MCF 10A (cell line): ENCODE measurements at regions not wholly inside any gene's neighbourhood (a gene's known extent, or its start where the extent isn't known, plus 50 kb on each side); places are given as distances from the start of the nearest gene placed in this dataset.
"Not testable (repeated sequence)": the region's sequence is repeated elsewhere in the genome, so short reads cannot be mapped to it uniquely, and the experiment has no call there.

Experiments used
- BruUV-seq: library from RNA; stranded (reverse); fragments of 400-500 nt; replicated peaks from 2 replicates; lab custom pipeline; 2021; lab: Mats Ljungman, UMichigan
- CTCF ChIA-PET: fragments of 300-600 bp; sonication (Branson Sonifier 250); formaldehyde crosslinking; extraction: SDS; loops from one replicate; lab custom pipeline; 2021; ENCODE audit warnings: antibody characterized with exemption, inconsistent platforms; lab: Yijun Ruan, JAX
- POLR2A ChIA-PET: fragments of 300-600, 350-650 bp; sonication (Branson Sonifier 250); formaldehyde crosslinking; extraction: SDS; loops from one replicate; lab custom pipeline; 2020; ENCODE audit warnings: antibody characterized with exemption, inconsistent platforms; lab: Yijun Ruan, JAX
- DNase-seq: peaks from one replicate; pipeline ENCODE4 v3.0.0-alpha.2; 2018; ENCODE audit not compliant: unreplicated experiment
- H3K27ac Mint-ChIP-seq: one replicate; pipeline ENCODE4 v1.8.0; 2022; ENCODE audit warnings: mild to moderate bottlenecking, low read depth, mixed read lengths; ENCODE audit not compliant: unreplicated experiment
- H3K27me3 Mint-ChIP-seq: one replicate; pipeline ENCODE4 v1.8.0; 2022; ENCODE audit warnings: mixed read lengths; ENCODE audit not compliant: insufficient read depth, unreplicated experiment
- H3K36me3 Mint-ChIP-seq: one replicate; pipeline ENCODE4 v1.8.0; 2022; ENCODE audit warnings: mild to moderate bottlenecking, moderate library complexity, mixed read lengths; ENCODE audit not compliant: insufficient read depth, unreplicated experiment
- H3K4me1 Mint-ChIP-seq: one replicate; pipeline ENCODE4 v1.8.0; 2022; ENCODE audit warnings: mixed read lengths; ENCODE audit not compliant: insufficient read depth, unreplicated experiment
- H3K4me3 Mint-ChIP-seq: one replicate; pipeline ENCODE4 v1.8.0; 2022; ENCODE audit warnings: mild to moderate bottlenecking, moderate library complexity, mixed read lengths; ENCODE audit not compliant: unreplicated experiment
- H3K9me3 Mint-ChIP-seq: one replicate; pipeline ENCODE4 v1.8.0; 2022; ENCODE audit warnings: mixed read lengths; ENCODE audit not compliant: unreplicated experiment
- CTCF ChIP-seq: fragments of 200-600 bp; IDR thresholded peaks from one replicate; pipeline ENCODE4 v1.8.0; 2022; ENCODE audit warnings: antibody characterized with exemption, mild to moderate bottlenecking; ENCODE audit not compliant: unreplicated experiment
- intact Hi-C: fragments of 100-400 bp; cut with micrococcal nuclease; formaldehyde crosslinking; loops from 2 replicates; pipeline ENCODE4 v1.14.1; 2022

DNA sequence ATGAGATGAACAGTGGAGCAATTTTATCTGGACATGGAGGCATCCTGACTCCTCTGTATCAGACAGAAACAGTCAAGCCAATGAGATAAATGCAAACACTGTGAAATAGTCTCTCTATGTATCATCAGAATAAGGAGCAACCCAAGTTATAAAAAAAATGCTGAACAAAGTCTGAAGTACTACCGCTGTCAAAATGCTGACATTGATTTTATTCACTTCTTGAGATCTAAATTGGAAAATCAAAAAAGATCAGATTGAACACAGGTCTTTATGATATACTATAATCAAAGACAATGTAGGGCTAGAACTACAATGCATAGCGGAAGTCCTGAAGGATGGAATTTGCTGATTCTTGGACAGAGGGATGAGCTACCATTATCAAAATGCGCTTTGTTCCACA lies 76.1 kb downstream of the FTHL17 start:
- Mint-ChIP-seq H3K4me1 (no peaks in the 10 kb centered on the region), H3K4me3 (no peak overlapping the region), H3K9me3 (no peaks in the 10 kb centered on the region), H3K27me3 (peaks cover 16% of the 10 kb centered on the region), H3K36me3 (no peaks in the 10 kb centered on the region), H3K27ac (no peak overlapping the region)
- BruUV-seq, result no TSS peak
- intact Hi-C loops, result no loop called here
- no peak for TF ChIP-seq CTCF
- DNase-seq, result no peak
- POLR2A ChIA-PET, result interaction anchor here (0.6 kb wide), 1 partner anchor 366 kb away, joined by 4 read pairs; no protein-coding TSS in a partner anchor
- CTCF ChIA-PET, result interaction anchor here (0.9 kb wide), 1 partner anchor 24 kb away, joined by 3 read pairs; no protein-coding TSS in a partner anchor

- Mint-ChIP-seq H3K36me3 (no peaks in the 10 kb centered on the region), H3K27ac (no peak overlapping the region), H3K4me3 (no peak overlapping the region), H3K9me3 (no peaks in the 10 kb centered on the region), H3K4me1 (no peaks in the 10 kb centered on the region), H3K27me3 (peaks cover 18% of the 10 kb centered on the region)
- TF ChIP-seq CTCF, result no peak
- ChIA-PET POLR2A (interaction anchor here (0.6 kb wide), 1 partner anchor 365 kb away, joined by 4 read pairs; no protein-coding TSS in a partner anchor), CTCF (interaction anchor here (0.6 to 0.9 kb wide), 2 partner anchors 24 to 219 kb away, joined by 3 read pairs; no protein-coding TSS in a partner anchor)
- intact Hi-C loops, result no loop called here
- no TSS peak for BruUV-seq
- DNase-seq, result no peak
Measured at GRCh38 chrX:30995060-30995700, 76.7 kb downstream of the FTHL17 start.

GRCh38 chrX:30994018-30994417 lies 77.8 kb downstream of the FTHL17 start:
- H3K27ac Mint-ChIP-seq, H3K4me3 Mint-ChIP-seq, H3K9me3 Mint-ChIP-seq, H3K4me1 Mint-ChIP-seq, BruUV-seq, DNase-seq, intact Hi-C loops, POLR2A ChIA-PET, H3K36me3 Mint-ChIP-seq: not testable (repeated sequence)
- H3K27me3 Mint-ChIP-seq, result peaks cover 25% of the 10 kb centered on the region
- CTCF ChIA-PET, result interaction anchor here (1.3 kb wide), 1 partner anchor 41 kb away, joined by 4 read pairs; no protein-coding TSS in a partner anchor

GRCh38 chrX:30992381-30992904 lies 79.4 kb downstream of the FTHL17 start:
- Mint-ChIP-seq H3K27me3 (peaks cover 25% of the 10 kb centered on the region), H3K36me3 (no peaks in the 10 kb centered on the region), H3K4me1 (no peaks in the 10 kb centered on the region), H3K4me3 (no peak overlapping the region), H3K27ac (no peak overlapping the region), H3K9me3 (no peaks in the 10 kb centered on the region)
- ChIA-PET CTCF (interaction anchor here (0.6 to 1.0 kb wide), 2 partner anchors 222 to 300 kb away, joined by 3 read pairs; no protein-coding TSS in a partner anchor), POLR2A (no interaction called here)
- DNase-seq, result no peak
- no peak for TF ChIP-seq CTCF
- intact Hi-C loops, result no loop called here
- no TSS peak for BruUV-seq
